ENCODE measurements at regions not wholly inside any gene's neighbourhood (a gene's known extent, or its start where the extent isn't known, plus 50 kb on each side); places are given as distances from the start of the nearest gene placed in this dataset.

GRCh38 chr3:124163689-124164088, 171.8 kb upstream of the ROPN1 start:
- no peak for ATAC-seq (replicated peaks)
- Mint-ChIP-seq H3K27me3 (peaks cover 11% of the 10 kb centered on the region), H3K4me3 (no peak overlapping the region), H3K9me3 (no peaks in the 10 kb centered on the region), H3K4me1 (no peaks in the 10 kb centered on the region), H3K27ac (no peak overlapping the region), H3K36me3 (ENCODE audit: low read depth) (no peaks in the 10 kb centered on the region)

GRCh38 chr3:124168271-124168670, 176.3 kb upstream of the ROPN1 start:
- no peak for ATAC-seq (replicated peaks)
- Mint-ChIP-seq H3K27ac (no peak overlapping the region), H3K9me3 (no peaks in the 10 kb centered on the region)

GRCh38 chr3:124172283-124172682, 180.4 kb upstream of the ROPN1 start:
- no peak for ATAC-seq (replicated peaks)
- Mint-ChIP-seq H3K27ac (no peak overlapping the region), H3K4me3 (no peak overlapping the region), H3K27me3 (peaks cover 19% of the 10 kb centered on the region), H3K4me1 (no peaks in the 10 kb centered on the region), H3K9me3 (no peaks in the 10 kb centered on the region), H3K36me3 (ENCODE audit: low read depth) (no peaks in the 10 kb centered on the region)

More at GRCh38 chr3:124168271-124168670, 176.3 kb upstream of the ROPN1 start:
- peaks cover 24% of the 10 kb centered on the region for H3K27me3 Mint-ChIP-seq
- no peaks in the 10 kb centered on the region for H3K36me3 Mint-ChIP-seq (ENCODE audit: low read depth)
- no peak overlapping the region for H3K4me3 Mint-ChIP-seq
- H3K4me1 Mint-ChIP-seq = no peaks in the 10 kb centered on the region

- Mint-ChIP-seq H3K4me1 (no peaks in the 10 kb centered on the region), H3K9me3 (no peaks in the 10 kb centered on the region), H3K27me3 (peaks cover 19% of the 10 kb centered on the region), H3K27ac (no peak overlapping the region), H3K36me3 (ENCODE audit: low read depth) (no peaks in the 10 kb centered on the region), H3K4me3 (no peak overlapping the region)
- no peak for ATAC-seq (replicated peaks)
Measured at GRCh38 chr3:124172816-124173215, 180.9 kb upstream of the ROPN1 start.

GRCh38 chr3:124174476-124174875, 182.6 kb upstream of the ROPN1 start:
- Mint-ChIP-seq H3K27ac (no peak overlapping the region), H3K9me3 (no peaks in the 10 kb centered on the region), H3K4me3 (no peak overlapping the region), H3K27me3 (peaks cover 10% of the 10 kb centered on the region), H3K4me1 (no peaks in the 10 kb centered on the region), H3K36me3 (ENCODE audit: low read depth) (no peaks in the 10 kb centered on the region)
- no peak for ATAC-seq (replicated peaks)

GRCh38 chr3:124174910-124175874, 183.3 kb upstream of the ROPN1 start:
- Mint-ChIP-seq H3K27ac (no peak overlapping the region), H3K27me3 (peaks cover 11% of the 10 kb centered on the region), H3K36me3 (ENCODE audit: low read depth) (no peaks in the 10 kb centered on the region), H3K4me3 (no peak overlapping the region), H3K9me3 (no peaks in the 10 kb centered on the region), H3K4me1 (no peaks in the 10 kb centered on the region)
- ATAC-seq (replicated peaks) = no peak

- no peak for ATAC-seq (replicated peaks)
- H3K36me3 Mint-ChIP-seq (ENCODE audit: low read depth) = no peaks in the 10 kb centered on the region
- H3K4me1 Mint-ChIP-seq = no peaks in the 10 kb centered on the region
- H3K27me3 Mint-ChIP-seq = peaks cover 7% of the 10 kb centered on the region
- H3K27ac Mint-ChIP-seq = no peak overlapping the region
- no peak overlapping the region for H3K4me3 Mint-ChIP-seq
- no peaks in the 10 kb centered on the region for H3K9me3 Mint-ChIP-seq
Measured at GRCh38 chr3:124177071-124177470, 185.1 kb upstream of the ROPN1 start.

- Mint-ChIP-seq H3K36me3 (ENCODE audit: low read depth) (no peaks in the 10 kb centered on the region), H3K9me3 (no peaks in the 10 kb centered on the region), H3K4me1 (no peaks in the 10 kb centered on the region), H3K4me3 (no peak overlapping the region), H3K27me3 (peaks cover 7% of the 10 kb centered on the region), H3K27ac (no peak overlapping the region)
- ATAC-seq (replicated peaks) = no peak
Measured at GRCh38 chr3:124178531-124178930, 186.6 kb upstream of the ROPN1 start.

GRCh38 chr3:124200407-124200806, 208.5 kb upstream of the ROPN1 start:
- ATAC-seq (replicated peaks) = no peak
- Mint-ChIP-seq H3K27ac (no peak overlapping the region), H3K4me3 (no peak overlapping the region)

GRCh38 chr3:124201226-124201625, 209.3 kb upstream of the ROPN1 start:
- peaks cover 16% of the 10 kb centered on the region for H3K27me3 Mint-ChIP-seq
- no peaks in the 10 kb centered on the region for H3K36me3 Mint-ChIP-seq (ENCODE audit: low read depth)

More at GRCh38 chr3:124200407-124200806, 208.5 kb upstream of the ROPN1 start:
- Mint-ChIP-seq H3K9me3 (no peaks in the 10 kb centered on the region), H3K36me3 (ENCODE audit: low read depth) (no peaks in the 10 kb centered on the region), H3K27me3 (peaks cover 12% of the 10 kb centered on the region), H3K4me1 (no peaks in the 10 kb centered on the region)

GRCh38 chr3:124201786-124202185, 209.9 kb upstream of the ROPN1 start:
- ATAC-seq (replicated peaks) = no peak
- no peaks in the 10 kb centered on the region for H3K4me1 Mint-ChIP-seq
- no peaks in the 10 kb centered on the region for H3K9me3 Mint-ChIP-seq
- H3K27me3 Mint-ChIP-seq = peaks cover 19% of the 10 kb centered on the region
- H3K27ac Mint-ChIP-seq = no peak overlapping the region
- H3K36me3 Mint-ChIP-seq (ENCODE audit: low read depth) = no peaks in the 10 kb centered on the region
- H3K4me3 Mint-ChIP-seq = no peak overlapping the region

More at GRCh38 chr3:124201226-124201625, 209.3 kb upstream of the ROPN1 start:
- Mint-ChIP-seq H3K4me1 (no peaks in the 10 kb centered on the region), H3K27ac (no peak overlapping the region), H3K4me3 (no peak overlapping the region), H3K9me3 (no peaks in the 10 kb centered on the region)
- no peak for ATAC-seq (replicated peaks)

GRCh38 chr3:124202754-124203153, 210.8 kb upstream of the ROPN1 start:
- Mint-ChIP-seq H3K4me1 (no peaks in the 10 kb centered on the region), H3K9me3 (no peaks in the 10 kb centered on the region), H3K27ac (no peak overlapping the region), H3K4me3 (no peak overlapping the region), H3K27me3 (peaks cover 20% of the 10 kb centered on the region), H3K36me3 (ENCODE audit: low read depth) (no peaks in the 10 kb centered on the region)
- ATAC-seq (replicated peaks) = no peak

GRCh38 chr3:124203292-124203691, 211.4 kb upstream of the ROPN1 start:
- Mint-ChIP-seq H3K4me3 (no peak overlapping the region), H3K4me1 (no peaks in the 10 kb centered on the region), H3K9me3 (no peaks in the 10 kb centered on the region), H3K27ac (no peak overlapping the region), H3K27me3 (peaks cover 20% of the 10 kb centered on the region), H3K36me3 (ENCODE audit: low read depth) (no peaks in the 10 kb centered on the region)
- no peak for ATAC-seq (replicated peaks)

GRCh38 chr3:124206225-124207055, 214.5 kb upstream of the ROPN1 start:
- Mint-ChIP-seq H3K9me3 (no peaks in the 10 kb centered on the region), H3K4me1 (no peaks in the 10 kb centered on the region), H3K27ac (no peak overlapping the region), H3K36me3 (ENCODE audit: low read depth) (no peaks in the 10 kb centered on the region), H3K4me3 (no peak overlapping the region), H3K27me3 (peaks cover 13% of the 10 kb centered on the region)
- no peak for ATAC-seq (replicated peaks)

- Mint-ChIP-seq H3K27ac (no peak overlapping the region), H3K4me3 (no peak overlapping the region), H3K36me3 (ENCODE audit: low read depth) (no peaks in the 10 kb centered on the region), H3K27me3 (peaks cover 17% of the 10 kb centered on the region), H3K4me1 (no peaks in the 10 kb centered on the region), H3K9me3 (no peaks in the 10 kb centered on the region)
- no peak for ATAC-seq (replicated peaks)
Measured at GRCh38 chr3:124207077-124207476, 215.2 kb upstream of the ROPN1 start.
